HCT116 (cell line): ENCODE measurements at regions not wholly inside any gene's neighbourhood (a gene's known extent, or its start where the extent isn't known, plus 50 kb on each side); places are given as distances from the start of the nearest gene placed in this dataset.
"Not testable (repeated sequence)": the region's sequence is repeated elsewhere in the genome, so short reads cannot be mapped to it uniquely, and the experiment has no call there.

Source experiments
- ATAC-seq: fragments of 200-7000 bp; cut with Tn5 transposase; 2 replicates; pipeline ENCODE4 v1.9.1; 2020; ENCODE audit warnings: mild to moderate bottlenecking, moderate library complexity
- BruUV-seq: library from RNA; stranded (reverse); fragments of 400-500 nt; replicated peaks from 2 replicates; lab custom pipeline; 2021; lab: Mats Ljungman, UMichigan
- CTCF ChIA-PET: fragments of 300-600 bp; sonication (Branson Sonifier 250); formaldehyde crosslinking; loops from one replicate; lab custom pipeline; 2021; ENCODE audit warnings: antibody characterized with exemption; lab: Charles Lee
- POLR2A ChIA-PET: fragments of 300-600, 350-600 bp; sonication (Branson Sonifier 250); formaldehyde crosslinking; loops from one replicate; lab custom pipeline; 2021; ENCODE audit warnings: antibody characterized with exemption; lab: Charles Lee
- RAD21 ChIA-PET, 2 experiments: fragments of 300-600 bp; sonication (Branson Sonifier 250); formaldehyde crosslinking; loops; one replicate each; lab custom pipeline; 2023; ENCODE audit warnings: low total read pairs in 2 of 2; ENCODE audit not compliant: uncharacterized antibody in 2 of 2, unreplicated experiment in 2 of 2, low non-redundant PET in 1 of 2; lab: Charles Lee
- DNase-seq: peaks from one replicate; pipeline ENCODE4 v3.0.0-alpha.2; 2010; ENCODE audit warnings: low read depth, low spot score
- H2AFZ ChIP-seq: fragments of 200-600 bp; shearing (Covaris generic), sonication (generic); 2 replicates; pipeline ENCODE4 v1.6.1; 2017; ENCODE audit warnings: low read depth, mixed run types, mixed read lengths, antibody characterized with exemption, low read length; ENCODE audit not compliant: poor library complexity, severe bottlenecking
- H3K27ac ChIP-seq: 2 replicates; pipeline ENCODE4 v1.5.1; 2012; ENCODE audit warnings: low read depth, low read length
- H3K27me3 ChIP-seq: fragments of 200-600 bp; sonication (generic); 2 replicates; pipeline ENCODE4 v1.6.1; 2016; ENCODE audit warnings: mixed run types, low read length, mixed read lengths; ENCODE audit not compliant: insufficient read depth
- H3K36me3 ChIP-seq, 2 experiments: fragments of 200-500 bp in 1 of 2; fragments of 200-600 bp in 1 of 2; sonication (Bioruptor generic) in 1 of 2; sonication (generic) in 1 of 2; 2 replicates each; pipeline versions ENCODE4 v1.5.1 to v1.6.1; 2014 to 2016; ENCODE audit warnings: low read length in 2 of 2, inconsistent platforms in 1 of 2, mixed read lengths in 1 of 2, mixed run types in 1 of 2; ENCODE audit not compliant: insufficient read depth in 2 of 2, control insufficient read depth in 1 of 2
- H3K4me1 ChIP-seq, 2 experiments: fragments of 200-600 bp in 1 of 2; sonication (generic) in 1 of 2; 2 replicates each; pipeline versions ENCODE4 v1.5.1 to v1.6.1; 2012 to 2017; ENCODE audit warnings: low read length in 2 of 2, inconsistent platforms in 1 of 2, mild to moderate bottlenecking in 1 of 2, mixed read lengths in 1 of 2, mixed run types in 1 of 2, moderate library complexity in 1 of 2; ENCODE audit not compliant: insufficient read depth in 2 of 2, control insufficient read depth in 1 of 2
- H3K4me2 ChIP-seq: fragments of 200-600 bp; sonication (generic); 2 replicates; pipeline ENCODE4 v1.6.1; 2017; ENCODE audit warnings: mixed run types, low read length, mixed read lengths
- H3K4me3 ChIP-seq, 2 experiments: fragments of 200-600 bp in 1 of 2; sonication (generic) in 1 of 2; replicated peaks in 1 of 2; 2 replicates each; pipeline ENCODE4 v1.5.1; 2011 to 2016; ENCODE audit warnings: low read length in 2 of 2, control low read depth in 1 of 2, low read depth in 1 of 2, mild to moderate bottlenecking in 1 of 2, mixed read lengths in 1 of 2, mixed run types in 1 of 2
- H3K79me2 ChIP-seq: fragments of 200-600 bp; sonication (generic); 2 replicates; pipeline ENCODE4 v1.6.1; 2017; ENCODE audit warnings: mild to moderate bottlenecking, mixed run types, low read length, moderate library complexity, mixed read lengths; ENCODE audit not compliant: insufficient read depth
- H3K9ac ChIP-seq: fragments of 200-600 bp; sonication (generic); 2 replicates; pipeline ENCODE4 v1.6.1; 2016; ENCODE audit warnings: low read length, mixed read lengths
- H3K9me2 ChIP-seq: fragments of 200-600 bp; sonication (generic), shearing (Covaris generic); 2 replicates; pipeline ENCODE4 v1.6.1; 2017; ENCODE audit warnings: mixed run types, mild to moderate bottlenecking, moderate library complexity; ENCODE audit not compliant: insufficient read depth
- H3K9me3 ChIP-seq, 2 experiments: fragments of 200-500 bp in 1 of 2; fragments of 200-600 bp in 1 of 2; sonication (Bioruptor generic) in 1 of 2; sonication (generic) in 1 of 2; 2 replicates each; pipeline ENCODE4 v1.6.1; 2014 to 2017; ENCODE audit warnings: low read length in 2 of 2, mixed read lengths in 2 of 2, inconsistent platforms in 1 of 2, low read depth in 1 of 2, mild to moderate bottlenecking in 1 of 2, mixed run types in 1 of 2, moderate library complexity in 1 of 2; ENCODE audit not compliant: control insufficient read depth in 1 of 2, insufficient read depth in 1 of 2
- H4K20me1 ChIP-seq: fragments of 200-600 bp; sonication (generic), shearing (Covaris generic); 2 replicates; pipeline ENCODE4 v1.6.1; 2017; ENCODE audit warnings: mixed run types, mild to moderate bottlenecking, moderate library complexity; ENCODE audit not compliant: insufficient read depth
- intact Hi-C: fragments of 100-400 bp; cut with micrococcal nuclease; formaldehyde crosslinking; loops from 2 replicates; pipeline ENCODE4 v1.10.0; 2022

- H3K36me3 ChIP-seq, H3K9ac ChIP-seq, H3K4me1 ChIP-seq, intact Hi-C loops, H3K4me2 ChIP-seq, POLR2A ChIA-PET, BruUV-seq, H3K4me3 ChIP-seq, CTCF ChIA-PET, H3K9me3 ChIP-seq, H3K9me2 ChIP-seq, H3K27ac ChIP-seq, H3K79me2 ChIP-seq, RAD21 ChIA-PET, H4K20me1 ChIP-seq, DNase-seq, H3K27me3 ChIP-seq, H2AFZ ChIP-seq, ATAC-seq: not testable (repeated sequence)
These were observed 82.1 kb upstream of the ATP12A start for GRCh38 chr13:24597906-24598670.

GRCh38 chr13:24599019-24599791, 81.0 kb upstream of the ATP12A start:
- H3K4me1 ChIP-seq, POLR2A ChIA-PET, H3K36me3 ChIP-seq, intact Hi-C loops, H3K79me2 ChIP-seq, H2AFZ ChIP-seq, H3K27ac ChIP-seq, H3K27me3 ChIP-seq, DNase-seq, H3K9me3 ChIP-seq, RAD21 ChIA-PET, H3K9ac ChIP-seq, CTCF ChIA-PET, H4K20me1 ChIP-seq, H3K4me2 ChIP-seq, BruUV-seq, H3K4me3 ChIP-seq, ATAC-seq, H3K9me2 ChIP-seq: not testable (repeated sequence)
